B cell (primary cell): ENCODE measurements at regions not wholly inside any gene's neighbourhood (a gene's known extent, or its start where the extent isn't known, plus 50 kb on each side); places are given as distances from the start of the nearest gene placed in this dataset.

Experiments used
- ATAC-seq: fragments of 200-7000 bp; cut with Tn5 transposase; one replicate; pipeline ENCODE4 v1.10.0; 2021; ENCODE audit warnings: low read depth, mild to moderate bottlenecking, moderate number of reproducible peaks, moderate library complexity
- CTCF ChIA-PET: fragments of 350-600 bp; sonication (Branson Sonifier 250); formaldehyde crosslinking; loops from one replicate; lab custom pipeline; 2021; ENCODE audit warnings: antibody characterized with exemption, inconsistent platforms; lab: Charles Lee
- POLR2A ChIA-PET: fragments of 350-600 bp; sonication (Branson Sonifier 250); formaldehyde crosslinking; loops from one replicate; lab custom pipeline; 2021; ENCODE audit warnings: antibody characterized with exemption; lab: Charles Lee
- DNase-seq: peaks from one replicate; pipeline ENCODE4 v3.0.0; 2013
- H2AFZ ChIP-seq: 2 replicates; pipeline ENCODE4 v1.6.1; 2012; ENCODE audit warnings: mild to moderate bottlenecking, low read depth, low read length; ENCODE audit not compliant: insufficient read depth, poor library complexity, severe bottlenecking
- H3K27ac ChIP-seq, 2 donors: 1 replicate in 1 of 2; 2 replicates in 1 of 2; pipeline ENCODE4 v1.5.1; 2012 to 2013; ENCODE audit warnings: low read length in 2 of 2, mild to moderate bottlenecking in 2 of 2, moderate library complexity in 1 of 2
- H3K27me3 ChIP-seq, 4 experiments: fragments of 200-600 bp in 1 of 4; sonication (generic) in 1 of 4; replicated peaks in 1 of 4; 1 replicate in 2 of 4; 2 replicates in 2 of 4; pipeline versions ENCODE4 v1.6.1 to v1.7.0; 2013 to 2016; ENCODE audit warnings: low read length in 3 of 4, mild to moderate bottlenecking in 2 of 4, mixed read lengths in 1 of 4, moderate library complexity in 1 of 4; ENCODE audit not compliant: insufficient read depth in 4 of 4, control insufficient read depth in 3 of 4; ENCODE audit errors: control extremely low read depth in 1 of 4
- H3K36me3 ChIP-seq, 2 experiments: replicated peaks in 1 of 2; 1 replicate in 1 of 2; 2 replicates in 1 of 2; pipeline versions ENCODE4 v1.6.1 to v1.7.1; 2013; ENCODE audit warnings: low read length in 1 of 2; ENCODE audit not compliant: insufficient read depth in 2 of 2, control insufficient read depth in 1 of 2; ENCODE audit errors: control extremely low read depth in 1 of 2, extremely low read depth in 1 of 2
- H3K4me1 ChIP-seq, 2 donors: fragments of 200-600 bp in 1 of 2; sonication (generic) in 1 of 2; 1 replicate in 1 of 2; 2 replicates in 1 of 2; pipeline versions ENCODE4 v1.5.1 to v1.6.1; 2013 to 2017; ENCODE audit warnings: low read length in 2 of 2; ENCODE audit not compliant: control insufficient read depth in 2 of 2, insufficient read depth in 2 of 2
- H3K4me2 ChIP-seq: replicated peaks from 2 replicates; pipeline ENCODE3; 2012; ENCODE audit warnings: mild to moderate bottlenecking, low read depth, low read length; ENCODE audit not compliant: poor library complexity, severe bottlenecking
- H3K4me3 ChIP-seq, 5 experiments: fragments of 200-600 bp in 1 of 5; sonication (generic) in 1 of 5; 1 replicate in 3 of 5; 2 replicates in 2 of 5; pipeline versions ENCODE4 v1.5.1 to v1.7.0; 2011 to 2016; ENCODE audit warnings: low read length in 4 of 5, mild to moderate bottlenecking in 4 of 5, low read depth in 2 of 5, control low read depth in 1 of 5, moderate library complexity in 1 of 5; ENCODE audit not compliant: insufficient read depth in 1 of 5; ENCODE audit errors: control extremely low read depth in 1 of 5, extremely low read depth in 1 of 5
- H3K79me2 ChIP-seq: fragments of 200-600 bp; sonication (generic); one replicate; pipeline ENCODE4 v1.6.0; 2016; ENCODE audit warnings: low read length; ENCODE audit not compliant: control insufficient read depth, insufficient read depth
- H3K9ac ChIP-seq: fragments of 200-600 bp; sonication (generic); 2 replicates; pipeline ENCODE4 v1.6.1; 2017; ENCODE audit warnings: mild to moderate bottlenecking, low read length, moderate library complexity
- H3K9me3 ChIP-seq, 3 donors: one replicate each; pipeline versions ENCODE4 v1.6.1 to v1.7.1; 2013; ENCODE audit warnings: low read length in 2 of 3; ENCODE audit not compliant: control insufficient read depth in 2 of 3, insufficient read depth in 1 of 3; ENCODE audit errors: control extremely low read depth in 1 of 3
- H4K20me1 ChIP-seq: 2 replicates; pipeline ENCODE4 v1.6.0; 2012; ENCODE audit warnings: mild to moderate bottlenecking, low read length; ENCODE audit not compliant: insufficient read depth, control insufficient read depth, poor library complexity, severe bottlenecking
- H3K27ac Mint-ChIP-seq: one replicate; pipeline ENCODE4 v1.8.0; 2021; ENCODE audit warnings: mixed read lengths
- H3K27me3 Mint-ChIP-seq: one replicate; pipeline ENCODE4 v1.8.0; 2021; ENCODE audit warnings: mixed read lengths
- H3K4me1 Mint-ChIP-seq: one replicate; pipeline ENCODE4 v1.8.0; 2021; ENCODE audit warnings: mixed read lengths
- H3K4me3 Mint-ChIP-seq: one replicate; pipeline ENCODE4 v1.8.0; 2021; ENCODE audit warnings: mixed read lengths
- H3K9me3 Mint-ChIP-seq: one replicate; pipeline ENCODE4 v1.8.0; 2022; ENCODE audit warnings: mixed read lengths; ENCODE audit not compliant: insufficient read depth
- CTCF ChIP-seq: fragments of 200-600 bp; IDR thresholded peaks from one replicate; pipeline ENCODE4 v1.8.0; 2022; ENCODE audit warnings: antibody characterized with exemption, mild to moderate bottlenecking
- EZH2 ChIP-seq: IDR thresholded peaks from 2 replicates; pipeline ENCODE4 v1.6.1; 2012; ENCODE audit warnings: borderline replicate concordance, low read depth, mild to moderate bottlenecking, moderate library complexity, low read length; ENCODE audit not compliant: insufficient read depth, poor library complexity, severe bottlenecking
- WGBS: methylation state at CpG from one replicate; pipeline ENCODE4 v1.1.5; 2013; ENCODE audit warnings: missing lambda C conversion rate; ENCODE audit not compliant: insufficient coverage; 5-methylcytosine and 5-hydroxymethylcytosine counted together
- intact Hi-C: fragments of 100-400 bp; cut with micrococcal nuclease; formaldehyde crosslinking; loops from one replicate; pipeline ENCODE4 v1.10.0; 2022

- Histone ChIP-seq H2AFZ (no peak overlapping the region), H3K4me1 (no peaks in the 10 kb centered on the region), H4K20me1 (no peaks in the 10 kb centered on the region), H3K27me3 (no peaks in the 10 kb centered on the region), H3K9me3 (peaks cover 0 to 7% (median 4%) of the 10 kb centered on the region in 3 donors), H3K9ac (no peak overlapping the region), H3K4me2 (no peak overlapping the region), H3K4me3 (no peak overlapping the region), H3K27ac (no peak overlapping the region), H3K36me3 (no peaks in the 10 kb centered on the region), H3K79me2 (no peaks in the 10 kb centered on the region)
- no peak for ATAC-seq
- 91% methylated on average over 3 of the region's 3 CpGs for WGBS
- H3K4me3 Mint-ChIP-seq = no peak overlapping the region
- H3K27me3 Mint-ChIP-seq = peaks cover 6% of the 10 kb centered on the region
- peaks cover 8% of the 10 kb centered on the region for H3K9me3 Mint-ChIP-seq
- ChIA-PET CTCF (no interaction called here), POLR2A (no interaction called here)
- intact Hi-C loops = no loop called here
- no peak overlapping the region for H3K27ac Mint-ChIP-seq
- TF ChIP-seq EZH2 (no peak), CTCF (no peak)
- no peaks in the 10 kb centered on the region for H3K4me1 Mint-ChIP-seq
- DNase-seq = no peak
Measured at GRCh38 chrX:134315866-134316265, 57.2 kb upstream of the PHF6 start.
